B cell (primary cell): ENCODE measurements at regions not wholly inside any gene's neighbourhood (a gene's known extent, or its start where the extent isn't known, plus 50 kb on each side); places are given as distances from the start of the nearest gene placed in this dataset.

Experiments used
- ATAC-seq: fragments of 200-7000 bp; cut with Tn5 transposase; one replicate; pipeline ENCODE4 v1.10.0; 2021; ENCODE audit warnings: low read depth, mild to moderate bottlenecking, moderate number of reproducible peaks, moderate library complexity
- CTCF ChIA-PET: fragments of 350-600 bp; sonication (Branson Sonifier 250); formaldehyde crosslinking; loops from one replicate; lab custom pipeline; 2021; ENCODE audit warnings: antibody characterized with exemption, inconsistent platforms; lab: Charles Lee
- POLR2A ChIA-PET: fragments of 350-600 bp; sonication (Branson Sonifier 250); formaldehyde crosslinking; loops from one replicate; lab custom pipeline; 2021; ENCODE audit warnings: antibody characterized with exemption; lab: Charles Lee
- DNase-seq: peaks from one replicate; pipeline ENCODE4 v3.0.0; 2013
- H2AFZ ChIP-seq: 2 replicates; pipeline ENCODE4 v1.6.1; 2012; ENCODE audit warnings: mild to moderate bottlenecking, low read depth, low read length; ENCODE audit not compliant: insufficient read depth, poor library complexity, severe bottlenecking
- H3K27ac ChIP-seq, 2 donors: 1 replicate in 1 of 2; 2 replicates in 1 of 2; pipeline ENCODE4 v1.5.1; 2012 to 2013; ENCODE audit warnings: low read length in 2 of 2, mild to moderate bottlenecking in 2 of 2, moderate library complexity in 1 of 2
- H3K27me3 ChIP-seq, 4 experiments: fragments of 200-600 bp in 1 of 4; sonication (generic) in 1 of 4; replicated peaks in 1 of 4; 1 replicate in 2 of 4; 2 replicates in 2 of 4; pipeline versions ENCODE4 v1.6.1 to v1.7.0; 2013 to 2016; ENCODE audit warnings: low read length in 3 of 4, mild to moderate bottlenecking in 2 of 4, mixed read lengths in 1 of 4, moderate library complexity in 1 of 4; ENCODE audit not compliant: insufficient read depth in 4 of 4, control insufficient read depth in 3 of 4; ENCODE audit errors: control extremely low read depth in 1 of 4
- H3K36me3 ChIP-seq, 2 experiments: replicated peaks in 1 of 2; 1 replicate in 1 of 2; 2 replicates in 1 of 2; pipeline versions ENCODE4 v1.6.1 to v1.7.1; 2013; ENCODE audit warnings: low read length in 1 of 2; ENCODE audit not compliant: insufficient read depth in 2 of 2, control insufficient read depth in 1 of 2; ENCODE audit errors: control extremely low read depth in 1 of 2, extremely low read depth in 1 of 2
- H3K4me1 ChIP-seq, 2 donors: fragments of 200-600 bp in 1 of 2; sonication (generic) in 1 of 2; 1 replicate in 1 of 2; 2 replicates in 1 of 2; pipeline versions ENCODE4 v1.5.1 to v1.6.1; 2013 to 2017; ENCODE audit warnings: low read length in 2 of 2; ENCODE audit not compliant: control insufficient read depth in 2 of 2, insufficient read depth in 2 of 2
- H3K4me2 ChIP-seq: replicated peaks from 2 replicates; pipeline ENCODE3; 2012; ENCODE audit warnings: mild to moderate bottlenecking, low read depth, low read length; ENCODE audit not compliant: poor library complexity, severe bottlenecking
- H3K4me3 ChIP-seq, 5 experiments: fragments of 200-600 bp in 1 of 5; sonication (generic) in 1 of 5; 1 replicate in 3 of 5; 2 replicates in 2 of 5; pipeline versions ENCODE4 v1.5.1 to v1.7.0; 2011 to 2016; ENCODE audit warnings: low read length in 4 of 5, mild to moderate bottlenecking in 4 of 5, low read depth in 2 of 5, control low read depth in 1 of 5, moderate library complexity in 1 of 5; ENCODE audit not compliant: insufficient read depth in 1 of 5; ENCODE audit errors: control extremely low read depth in 1 of 5, extremely low read depth in 1 of 5
- H3K79me2 ChIP-seq: fragments of 200-600 bp; sonication (generic); one replicate; pipeline ENCODE4 v1.6.0; 2016; ENCODE audit warnings: low read length; ENCODE audit not compliant: control insufficient read depth, insufficient read depth
- H3K9ac ChIP-seq: fragments of 200-600 bp; sonication (generic); 2 replicates; pipeline ENCODE4 v1.6.1; 2017; ENCODE audit warnings: mild to moderate bottlenecking, low read length, moderate library complexity
- H3K9me3 ChIP-seq, 3 donors: one replicate each; pipeline versions ENCODE4 v1.6.1 to v1.7.1; 2013; ENCODE audit warnings: low read length in 2 of 3; ENCODE audit not compliant: control insufficient read depth in 2 of 3, insufficient read depth in 1 of 3; ENCODE audit errors: control extremely low read depth in 1 of 3
- H4K20me1 ChIP-seq: 2 replicates; pipeline ENCODE4 v1.6.0; 2012; ENCODE audit warnings: mild to moderate bottlenecking, low read length; ENCODE audit not compliant: insufficient read depth, control insufficient read depth, poor library complexity, severe bottlenecking
- H3K27ac Mint-ChIP-seq: one replicate; pipeline ENCODE4 v1.8.0; 2021; ENCODE audit warnings: mixed read lengths
- H3K27me3 Mint-ChIP-seq: one replicate; pipeline ENCODE4 v1.8.0; 2021; ENCODE audit warnings: mixed read lengths
- H3K4me1 Mint-ChIP-seq: one replicate; pipeline ENCODE4 v1.8.0; 2021; ENCODE audit warnings: mixed read lengths
- H3K4me3 Mint-ChIP-seq: one replicate; pipeline ENCODE4 v1.8.0; 2021; ENCODE audit warnings: mixed read lengths
- H3K9me3 Mint-ChIP-seq: one replicate; pipeline ENCODE4 v1.8.0; 2022; ENCODE audit warnings: mixed read lengths; ENCODE audit not compliant: insufficient read depth
- CTCF ChIP-seq: fragments of 200-600 bp; IDR thresholded peaks from one replicate; pipeline ENCODE4 v1.8.0; 2022; ENCODE audit warnings: antibody characterized with exemption, mild to moderate bottlenecking
- EZH2 ChIP-seq: IDR thresholded peaks from 2 replicates; pipeline ENCODE4 v1.6.1; 2012; ENCODE audit warnings: borderline replicate concordance, low read depth, mild to moderate bottlenecking, moderate library complexity, low read length; ENCODE audit not compliant: insufficient read depth, poor library complexity, severe bottlenecking
- WGBS: methylation state at CpG from one replicate; pipeline ENCODE4 v1.1.5; 2013; ENCODE audit warnings: missing lambda C conversion rate; ENCODE audit not compliant: insufficient coverage; 5-methylcytosine and 5-hydroxymethylcytosine counted together
- intact Hi-C: fragments of 100-400 bp; cut with micrococcal nuclease; formaldehyde crosslinking; loops from one replicate; pipeline ENCODE4 v1.10.0; 2022

GRCh38 chr12:32048791-32049190 lies 57.9 kb upstream of the BICD1 start:
- H2AFZ ChIP-seq: no peak overlapping the region
- ChIA-PET CTCF (no interaction called here), POLR2A (no interaction called here)
- Mint-ChIP-seq H3K4me3 (no peak overlapping the region), H3K9me3 (peaks cover 9% of the 10 kb centered on the region), H3K4me1 (peaks cover 5% of the 10 kb centered on the region), H3K27ac (no peak overlapping the region), H3K27me3 (no peaks in the 10 kb centered on the region)
- no peak overlapping the region for H3K27ac ChIP-seq
- intact Hi-C loops: no loop called here
- DNase-seq: no peak
- H4K20me1 ChIP-seq: no peaks in the 10 kb centered on the region
- no peaks in the 10 kb centered on the region for H3K79me2 ChIP-seq
- H3K27me3 ChIP-seq: no peaks in the 10 kb centered on the region
- no peak for ATAC-seq
- no peak overlapping the region for H3K9ac ChIP-seq
- 81% methylated on average over 4 of the region's 5 CpGs for WGBS
- no peak overlapping the region for H3K4me3 ChIP-seq
- H3K4me1 ChIP-seq: no peaks in the 10 kb centered on the region
- no peaks in the 10 kb centered on the region for H3K36me3 ChIP-seq
- no peak for TF ChIP-seq CTCF
- TF ChIP-seq EZH2: no peak
- H3K4me2 ChIP-seq: no peak overlapping the region
- peaks cover 7 to 12% (median 12%) of the 10 kb centered on the region in 3 donors for H3K9me3 ChIP-seq

GRCh38 chr12:32049956-32050355 lies 56.7 kb upstream of the BICD1 start:
- Histone ChIP-seq H3K9me3 (peaks cover 1 to 13% (median 6%) of the 10 kb centered on the region in 3 donors), H4K20me1 (no peaks in the 10 kb centered on the region), H3K36me3 (no peaks in the 10 kb centered on the region), H3K4me3 (no peak overlapping the region), H2AFZ (no peak overlapping the region), H3K4me1 (no peaks in the 10 kb centered on the region), H3K79me2 (no peaks in the 10 kb centered on the region), H3K4me2 (no peak overlapping the region), H3K9ac (no peak overlapping the region), H3K27me3 (no peaks in the 10 kb centered on the region), H3K27ac (no peak overlapping the region)
- ChIA-PET CTCF (interaction anchor here (0.7 to 0.8 kb wide), 2 partner anchors 296 to 317 kb away, joined by 3 read pairs; no protein-coding TSS in a partner anchor), POLR2A (no interaction called here)
- H3K27ac Mint-ChIP-seq: no peak overlapping the region
- H3K4me3 Mint-ChIP-seq: no peak overlapping the region
- DNase-seq (no peak), ATAC-seq (no peak)
- H3K9me3 Mint-ChIP-seq: peaks cover 8% of the 10 kb centered on the region
- no CpG with 5 or more reads among the region's 2 CpGs for WGBS
- peaks cover 5% of the 10 kb centered on the region for H3K4me1 Mint-ChIP-seq
- intact Hi-C loops: no loop called here
- TF ChIP-seq CTCF (no peak), EZH2 (no peak)
- H3K27me3 Mint-ChIP-seq: no peaks in the 10 kb centered on the region
